HG03520 (cell line): ENCODE measurements at regions not wholly inside any gene's neighbourhood (a gene's known extent, or its start where the extent isn't known, plus 50 kb on each side); places are given as distances from the start of the nearest gene placed in this dataset.
"Not testable (repeated sequence)": the region's sequence is repeated elsewhere in the genome, so short reads cannot be mapped to it uniquely, and the experiment has no call there.

Experiments used
- ATAC-seq: cut with Tn5 transposase; IDR thresholded peaks from one replicate; pipeline ENCODE4 v1.9.1; 2021; ENCODE audit warnings: mild to moderate bottlenecking, moderate library complexity; ENCODE audit not compliant: unreplicated experiment

- ATAC-seq: no peak
Observed at GRCh38 chr15:95051861-95052260, 820.5 kb downstream of the MCTP2 start.

GRCh38 chr15:95059346-95059905, 828.1 kb downstream of the MCTP2 start:
- no peak for ATAC-seq

- ATAC-seq: no peak
Observed at GRCh38 chr15:95068701-95069521, 837.5 kb downstream of the MCTP2 start.

- no peak for ATAC-seq
Observed at GRCh38 chr15:95075792-95076677, 844.7 kb downstream of the MCTP2 start.

GRCh38 chr15:95076678-95076990, 845.3 kb downstream of the MCTP2 start:
- no peak for ATAC-seq

- no peak for ATAC-seq
Observed at GRCh38 chr15:95078003-95078402, 846.6 kb downstream of the MCTP2 start.

GRCh38 chr15:95080228-95080627, 848.9 kb downstream of the MCTP2 start:
- ATAC-seq: not testable (repeated sequence)

- ATAC-seq: no peak
Observed at GRCh38 chr15:95085056-95085455, 853.7 kb downstream of the MCTP2 start.

GRCh38 chr15:95086531-95087252, 855.3 kb downstream of the MCTP2 start:
- ATAC-seq: no peak

GRCh38 chr15:95087253-95087609, 855.9 kb downstream of the MCTP2 start:
- no peak for ATAC-seq

- no peak for ATAC-seq
Observed at GRCh38 chr15:95091444-95091843, 860.1 kb downstream of the MCTP2 start.

GRCh38 chr15:95095250-95095649, 863.9 kb downstream of the MCTP2 start:
- ATAC-seq: no peak

- no peak for ATAC-seq
Observed at GRCh38 chr15:95096651-95097050, 865.3 kb downstream of the MCTP2 start.

- ATAC-seq: no peak
Observed at GRCh38 chr15:95097361-95097760, 866.0 kb downstream of the MCTP2 start.

- ATAC-seq: no peak
Observed at GRCh38 chr15:95105229-95105628, 873.9 kb downstream of the MCTP2 start.

- no peak for ATAC-seq
Observed at GRCh38 chr15:95106801-95107200, 875.4 kb downstream of the MCTP2 start.

- ATAC-seq: no peak
Observed at GRCh38 chr15:95108673-95109072, 877.3 kb downstream of the MCTP2 start.

GRCh38 chr15:95111969-95112368, 880.6 kb downstream of the MCTP2 start:
- ATAC-seq: no peak

GRCh38 chr15:95113041-95113440, 881.7 kb downstream of the MCTP2 start:
- ATAC-seq: no peak

- no peak for ATAC-seq
Observed at GRCh38 chr15:95119041-95119610, 887.8 kb downstream of the MCTP2 start.

GRCh38 chr15:95120595-95120994, 889.2 kb downstream of the MCTP2 start:
- ATAC-seq: no peak
